Mesodermal cell (in vitro differentiated cells): ENCODE measurements at regions not wholly inside any gene's neighbourhood (a gene's known extent, or its start where the extent isn't known, plus 50 kb on each side); places are given as distances from the start of the nearest gene placed in this dataset.

Source experiments
- H3K27ac ChIP-seq: 2 replicates; pipeline ENCODE4 v1.7.0; 2013; ENCODE audit warnings: mild to moderate bottlenecking, low read depth, low read length, moderate library complexity; ENCODE audit not compliant: severe bottlenecking
- H3K36me3 ChIP-seq: 2 replicates; pipeline ENCODE4 v1.7.1; 2013; ENCODE audit warnings: mild to moderate bottlenecking, low read length, moderate library complexity; ENCODE audit not compliant: control insufficient read depth, insufficient read depth
- H3K4me1 ChIP-seq: one replicate; pipeline ENCODE4 v1.7.1; 2013; ENCODE audit warnings: mild to moderate bottlenecking, low read length; ENCODE audit not compliant: insufficient read depth, control insufficient read depth, poor library complexity, severe bottlenecking
- H3K4me3 ChIP-seq: 2 replicates; pipeline ENCODE4 v1.7.0; 2013; ENCODE audit warnings: low read length, control low read depth, mild to moderate bottlenecking; ENCODE audit not compliant: insufficient read depth, poor library complexity, severe bottlenecking; ENCODE audit errors: extremely low read depth
- H3K9me3 ChIP-seq: 2 replicates; pipeline ENCODE4 v1.7.1; 2013; ENCODE audit warnings: mild to moderate bottlenecking, low read length, moderate library complexity; ENCODE audit not compliant: control insufficient read depth
- WGBS, 2 experiments: methylation state at CpG; one replicate each; pipeline ENCODE4 v1.1.5; 2013; ENCODE audit warnings: missing lambda C conversion rate in 2 of 2; ENCODE audit not compliant: insufficient coverage in 2 of 2; 5-methylcytosine and 5-hydroxymethylcytosine counted together

DNA sequence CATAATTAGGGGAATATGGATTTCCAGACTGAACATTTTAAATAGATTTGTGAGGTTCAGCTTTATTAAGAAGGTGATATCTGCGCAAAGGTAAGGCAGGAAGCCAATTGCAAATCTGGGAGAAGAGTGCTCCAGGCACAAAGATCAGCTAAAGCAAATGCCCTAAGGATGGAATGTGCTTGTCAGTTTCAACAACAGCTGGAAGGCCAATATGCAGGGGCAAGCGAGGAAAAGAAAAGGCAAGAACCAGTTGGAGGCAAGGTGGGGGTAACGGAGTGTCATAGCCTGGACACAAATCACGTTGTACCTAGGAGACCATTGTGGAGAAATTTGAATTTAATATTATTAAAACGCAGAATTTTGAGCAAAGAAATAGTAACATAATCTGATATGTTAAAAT is 1710.3 kb upstream of the PCDH7 start:
- Histone ChIP-seq H3K9me3 (no peaks in the 10 kb centered on the region), H3K4me3 (no peak overlapping the region)
- 53% methylated on average over 2 to 3 of the region's 5 CpGs for WGBS, 2 experiments

DNA sequence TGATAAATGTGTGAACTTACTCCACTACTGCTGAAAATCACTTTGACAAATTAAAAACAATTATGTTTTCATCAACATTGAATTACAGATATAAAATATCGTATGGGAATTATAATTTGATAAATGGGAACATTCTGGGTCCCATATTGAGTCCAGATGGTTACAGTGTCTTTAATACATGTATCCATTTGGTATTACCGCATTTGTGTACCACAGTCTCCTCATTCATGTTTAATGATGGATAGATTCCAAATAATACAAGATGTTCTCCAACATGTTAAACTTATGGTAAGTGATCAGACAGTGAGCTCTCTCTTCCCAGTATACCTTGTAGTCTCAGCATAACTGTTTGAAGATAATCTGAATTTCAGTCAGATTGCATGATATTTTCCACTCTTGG is 1706.8 kb upstream of the PCDH7 start:
- no peak overlapping the region for H3K4me3 ChIP-seq
- H3K36me3 ChIP-seq = no peaks in the 10 kb centered on the region
- H3K9me3 ChIP-seq = no peaks in the 10 kb centered on the region
- no CpG with 5 or more reads among the region's 2 CpGs for WGBS, 2 experiments
- H3K4me1 ChIP-seq = no peaks in the 10 kb centered on the region
- H3K27ac ChIP-seq = no peak overlapping the region

More for the DNA sequence above, 1710.3 kb upstream of the PCDH7 start:
- H3K27ac ChIP-seq = no peak overlapping the region
- no peaks in the 10 kb centered on the region for H3K36me3 ChIP-seq
- H3K4me1 ChIP-seq = no peaks in the 10 kb centered on the region

GRCh38 chr4:29014555-29014954 is 1705.6 kb upstream of the PCDH7 start:
- Histone ChIP-seq H3K4me1 (no peaks in the 10 kb centered on the region), H3K36me3 (no peaks in the 10 kb centered on the region)
- WGBS, 2 experiments = 94% methylated on average over 3 of the region's 4 CpGs; no CpG with 5 or more reads in 1 of the 2 experiments

DNA sequence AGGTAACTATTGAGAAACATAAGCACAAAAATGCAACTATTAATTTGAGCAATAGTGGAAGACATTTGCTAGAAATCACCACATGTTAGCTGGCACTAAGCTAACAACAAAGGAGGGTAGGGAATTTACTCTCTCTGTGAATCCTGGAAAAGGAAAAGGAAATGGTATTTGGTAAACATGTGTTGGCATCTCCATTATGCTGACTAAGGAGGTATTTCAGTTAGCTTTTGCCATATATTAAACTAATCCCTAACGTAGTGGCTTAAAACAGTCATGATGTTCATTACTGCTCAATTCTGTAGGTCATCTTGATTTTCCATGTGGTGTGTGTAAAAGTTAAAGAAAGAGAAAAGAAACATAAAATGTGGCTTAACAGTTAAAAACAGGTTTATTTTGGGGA is 1686.5 kb upstream of the PCDH7 start:
- Histone ChIP-seq H3K9me3 (no peaks in the 10 kb centered on the region), H3K4me1 (no peaks in the 10 kb centered on the region), H3K36me3 (no peaks in the 10 kb centered on the region), H3K27ac (no peak overlapping the region), H3K4me3 (no peak overlapping the region)
- WGBS, 2 experiments = no CpG with 5 or more reads among the region's 1 CpG

More at GRCh38 chr4:29014555-29014954, 1705.6 kb upstream of the PCDH7 start:
- H3K4me3 ChIP-seq = no peak overlapping the region
- H3K9me3 ChIP-seq = no peaks in the 10 kb centered on the region
- no peak overlapping the region for H3K27ac ChIP-seq

DNA sequence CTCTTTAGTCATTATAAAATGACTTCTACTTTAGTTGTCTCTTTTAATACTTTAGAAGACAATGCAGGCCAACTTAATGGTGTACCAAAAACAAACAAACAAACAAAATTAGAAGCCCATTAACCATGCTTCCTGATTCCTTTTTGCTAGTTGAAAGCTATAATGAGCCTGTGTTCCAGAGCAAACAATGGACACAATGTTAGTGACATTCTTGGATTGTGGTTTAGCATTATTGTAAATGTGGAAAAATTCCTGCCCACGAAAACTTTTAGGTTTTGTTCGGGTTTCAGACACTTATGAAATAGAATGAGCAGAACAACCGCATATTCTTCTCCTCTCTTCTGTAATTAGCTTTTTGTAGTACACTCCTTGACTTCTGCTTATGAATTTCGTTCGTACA is 1682.7 kb upstream of the PCDH7 start:
- Histone ChIP-seq H3K9me3 (no peaks in the 10 kb centered on the region), H3K36me3 (no peaks in the 10 kb centered on the region), H3K4me1 (no peaks in the 10 kb centered on the region), H3K27ac (no peak overlapping the region), H3K4me3 (no peak overlapping the region)
- WGBS, 2 experiments = 85 to 100% methylated on average over 1 to 3 of the region's 5 CpGs

GRCh38 chr4:29043411-29043810 is 1676.8 kb upstream of the PCDH7 start:
- Histone ChIP-seq H3K4me3 (no peak overlapping the region), H3K36me3 (no peaks in the 10 kb centered on the region), H3K9me3 (no peaks in the 10 kb centered on the region), H3K27ac (no peak overlapping the region), H3K4me1 (no peaks in the 10 kb centered on the region)
- WGBS, 2 experiments = no CpG with 5 or more reads among the region's 5 CpGs

GRCh38 chr4:29046186-29046585 is 1674.0 kb upstream of the PCDH7 start:
- no peaks in the 10 kb centered on the region for H3K36me3 ChIP-seq
- no peak overlapping the region for H3K4me3 ChIP-seq
- 78 to 100% methylated on average over 1 of the region's 2 CpGs for WGBS, 2 experiments
- no peaks in the 10 kb centered on the region for H3K4me1 ChIP-seq
- no peak overlapping the region for H3K27ac ChIP-seq
- no peaks in the 10 kb centered on the region for H3K9me3 ChIP-seq

DNA sequence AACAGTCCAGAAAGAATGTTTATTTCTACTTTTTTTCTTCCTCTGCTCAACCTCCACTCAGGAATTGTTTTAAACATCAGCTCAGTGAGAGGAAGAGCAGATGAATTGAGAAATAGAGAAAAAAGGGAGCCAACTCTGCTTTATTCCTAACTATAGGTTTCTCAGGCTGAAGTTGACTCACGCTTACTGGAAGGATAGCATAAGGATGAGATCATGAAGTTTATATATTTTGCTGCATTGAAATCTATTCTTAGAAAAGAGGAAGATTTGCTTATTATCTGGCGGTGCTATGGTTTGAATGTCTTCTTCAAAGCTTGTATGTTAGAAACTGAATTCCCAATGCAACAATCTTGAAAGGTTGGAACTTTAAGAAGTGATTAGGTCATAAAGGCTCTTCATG is 1673.4 kb upstream of the PCDH7 start:
- WGBS, 2 experiments = 100% methylated on average over 1 to 2 of the region's 2 CpGs
- Histone ChIP-seq H3K4me1 (no peaks in the 10 kb centered on the region), H3K27ac (no peak overlapping the region), H3K36me3 (no peaks in the 10 kb centered on the region), H3K9me3 (no peaks in the 10 kb centered on the region), H3K4me3 (no peak overlapping the region)

DNA sequence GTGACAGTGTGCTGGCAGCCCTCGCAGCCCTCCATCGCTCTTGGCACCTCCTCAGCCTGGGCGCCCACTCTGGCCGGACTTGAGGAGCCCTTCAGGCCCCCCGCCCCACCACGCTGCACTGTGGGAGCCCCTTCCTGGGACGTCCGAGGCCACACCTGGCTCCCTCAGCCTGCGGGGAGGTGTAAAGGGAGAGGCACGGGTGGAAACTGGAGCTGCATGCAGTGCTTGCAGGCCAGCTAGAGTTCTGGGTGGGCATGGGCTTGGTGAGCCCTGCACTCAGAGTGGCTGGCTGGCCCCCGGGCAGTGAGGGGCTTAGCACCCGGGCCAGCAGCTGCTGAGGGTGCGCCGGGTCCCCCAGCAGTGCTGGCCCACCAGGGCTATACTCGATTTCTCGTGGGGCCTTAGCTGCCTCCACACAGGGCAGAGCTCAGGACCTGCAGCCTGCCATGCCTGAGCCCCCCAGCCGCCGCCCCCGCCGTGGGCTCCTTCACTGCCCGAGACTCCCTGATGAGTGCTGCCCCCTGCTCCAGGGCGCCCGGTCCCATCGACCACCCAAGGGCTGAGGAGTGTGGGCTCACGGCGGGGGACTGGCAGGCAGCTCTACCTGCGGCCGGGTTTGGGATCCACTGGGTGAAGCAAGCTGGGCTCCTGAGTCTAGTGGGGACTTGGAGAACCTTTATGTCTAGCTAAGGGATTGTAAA is 1672.7 kb upstream of the PCDH7 start:
- H3K27ac ChIP-seq = no peak overlapping the region
- H3K9me3 ChIP-seq = no peaks in the 10 kb centered on the region
- no peaks in the 10 kb centered on the region for H3K4me1 ChIP-seq
- H3K4me3 ChIP-seq = no peak overlapping the region
- H3K36me3 ChIP-seq = no peaks in the 10 kb centered on the region
- 92 to 97% methylated on average over 19 to 23 of the region's 28 CpGs for WGBS, 2 experiments

- WGBS, 2 experiments = 86 to 92% methylated on average over 1 to 2 of the region's 4 CpGs
- H3K27ac ChIP-seq = no peak overlapping the region
- no peaks in the 10 kb centered on the region for H3K9me3 ChIP-seq
- H3K4me1 ChIP-seq = no peaks in the 10 kb centered on the region
- no peaks in the 10 kb centered on the region for H3K36me3 ChIP-seq
- H3K4me3 ChIP-seq = no peak overlapping the region
Measured at GRCh38 chr4:29051381-29051965, 1668.7 kb upstream of the PCDH7 start.

DNA sequence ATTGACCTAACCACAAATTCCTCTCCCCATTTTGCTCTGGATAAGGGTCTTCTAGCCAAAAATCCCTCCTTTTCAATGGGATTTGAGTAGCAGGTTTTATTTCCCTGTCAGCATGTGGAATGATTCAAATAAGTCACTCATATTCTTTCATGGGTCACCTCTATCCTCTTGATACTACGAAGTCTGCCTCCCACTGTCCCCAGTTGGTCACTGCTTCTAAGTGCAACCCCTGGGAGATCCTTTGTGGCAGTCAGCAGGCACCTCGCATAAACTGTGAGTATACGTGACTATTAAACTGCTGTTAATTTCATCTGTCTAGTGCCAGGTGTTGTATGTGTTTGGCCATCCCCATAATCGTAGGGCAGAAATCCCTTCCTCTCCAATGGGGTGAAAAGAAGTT is 1667.9 kb upstream of the PCDH7 start:
- H3K4me3 ChIP-seq = no peak overlapping the region
- no peak overlapping the region for H3K27ac ChIP-seq
- WGBS, 2 experiments = 69 to 89% methylated on average over 1 to 3 of the region's 4 CpGs
- no peaks in the 10 kb centered on the region for H3K4me1 ChIP-seq
- no peaks in the 10 kb centered on the region for H3K36me3 ChIP-seq
- H3K9me3 ChIP-seq = no peaks in the 10 kb centered on the region
